ENCODE measurements at regions not wholly inside any gene's neighbourhood (a gene's known extent, or its start where the extent isn't known, plus 50 kb on each side); places are given as distances from the start of the nearest gene placed in this dataset.

GRCh38 chr2:67985586-67985985, 77.2 kb downstream of the C1D start:
- TF ChIP-seq EZH2 (IDR thresholded peaks at IDR 0.05; ENCODE audit: borderline replicate concordance, low read depth, low read length, poor library complexity, severe bottlenecking) (no peak), CTCF (conservative IDR thresholded peaks at IDR 0.05; ENCODE audit: low read depth, low read length) (no peak)
